ENCODE measurements at regions not wholly inside any gene's neighbourhood (a gene's known extent, or its start where the extent isn't known, plus 50 kb on each side); places are given as distances from the start of the nearest gene placed in this dataset.
"Not testable (repeated sequence)": the region's sequence is repeated elsewhere in the genome, so short reads cannot be mapped to it uniquely, and the experiment has no call there.

DNA sequence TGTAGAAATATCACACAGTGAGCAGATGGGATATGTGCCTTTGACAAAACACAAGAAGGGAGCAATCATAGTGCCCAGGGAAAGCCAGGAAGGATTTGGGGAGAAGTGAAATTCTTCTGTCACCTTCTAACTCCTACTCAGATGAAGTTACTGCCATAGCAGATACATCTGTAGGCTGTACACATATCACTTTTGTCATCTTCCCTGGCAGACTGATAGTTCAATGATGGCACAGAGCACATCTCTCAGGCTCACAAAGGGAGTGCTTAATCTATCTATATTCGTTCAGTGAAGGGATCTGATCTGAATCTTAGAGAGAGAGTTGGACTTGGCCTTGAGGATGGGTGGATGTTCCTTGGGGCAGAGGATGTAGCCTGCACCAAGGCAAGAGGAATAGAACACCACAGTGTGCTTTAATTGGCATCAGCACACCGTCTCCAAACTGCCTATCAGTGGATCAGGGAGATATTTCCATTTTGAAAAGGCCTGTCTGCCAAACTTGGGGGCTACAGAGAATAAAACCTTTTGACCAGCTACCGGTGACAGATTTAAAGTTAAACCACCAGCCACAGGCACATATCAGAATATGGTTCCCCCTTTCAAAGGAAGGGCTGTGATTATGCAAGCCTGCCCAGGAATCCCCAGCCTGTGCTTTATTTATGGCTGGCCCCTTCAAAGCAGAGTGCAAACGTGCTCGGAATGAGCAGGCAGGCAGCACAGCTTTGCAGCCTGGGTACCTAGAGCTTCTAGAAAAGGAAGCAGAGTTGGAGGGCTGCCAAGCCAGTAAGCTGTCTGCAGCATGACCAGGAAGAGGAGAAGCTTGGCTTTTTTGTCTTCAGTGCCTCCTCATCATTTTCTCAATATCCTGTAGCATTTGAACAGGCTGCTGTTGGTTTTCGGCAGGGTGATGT, 165.5 kb upstream of the DYRK2 start:
- Histone ChIP-seq H3K79me2 (no peaks in the 10 kb centered on the region), H3K4me1 (no peaks in the 10 kb centered on the region), H2AFZ (no peak overlapping the region), H3K36me3 (ENCODE audit: control insufficient read depth, insufficient read depth, low read length) (no peaks in the 10 kb centered on the region), H3K9me3 (ENCODE audit: control insufficient read depth, low read length) (no peaks in the 10 kb centered on the region), H3K4me2 (ENCODE audit: low read length) (no peak overlapping the region), H3K9ac (no peak overlapping the region), H3K27ac (no peak overlapping the region), H3K4me3 (ENCODE audit: low read depth, low read length) (no peak overlapping the region), H3K27me3 (ENCODE audit: control insufficient read depth, insufficient read depth, low read length) (no peaks in the 10 kb centered on the region)
- TF ChIP-seq CTCF (IDR thresholded peaks at IDR 0.05): no peak

DNA sequence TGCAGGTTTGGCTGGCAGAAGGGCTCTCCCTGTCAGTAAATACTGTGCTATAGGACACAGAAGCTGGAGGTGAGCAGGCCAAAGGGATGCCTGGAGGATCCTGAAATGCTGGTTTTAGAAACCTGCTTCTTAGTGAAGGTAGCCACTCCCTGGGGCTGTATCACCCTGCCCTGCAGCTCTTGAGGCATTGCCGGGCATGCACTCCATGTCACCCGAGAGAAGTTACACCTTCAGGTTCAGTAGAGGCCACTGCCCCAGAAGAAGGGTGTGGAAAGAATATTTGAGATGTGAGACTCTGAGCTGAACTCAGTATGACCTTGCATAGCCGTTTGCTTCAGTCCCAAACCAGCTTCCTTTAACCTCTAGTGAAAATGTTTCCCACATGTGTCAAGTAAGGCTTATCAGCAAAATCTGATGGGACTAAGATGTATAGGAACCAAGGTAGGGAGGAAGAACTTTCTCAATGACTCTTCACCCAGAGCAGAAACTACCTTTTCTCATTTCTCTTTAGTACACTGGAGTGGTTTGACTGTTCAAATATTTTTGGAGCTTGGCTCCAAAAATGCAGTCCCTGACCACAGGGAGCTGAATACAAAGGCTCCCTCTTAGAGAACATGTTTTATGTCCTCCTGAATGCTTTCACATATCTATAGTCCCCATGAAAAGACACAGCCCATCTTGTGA, 164.5 kb upstream of the DYRK2 start:
- TF ChIP-seq CTCF (IDR thresholded peaks at IDR 0.05): no peak
- no peaks in the 10 kb centered on the region for H3K9me3 ChIP-seq (ENCODE audit: control insufficient read depth, low read length)
- H3K27me3 ChIP-seq (ENCODE audit: control insufficient read depth, insufficient read depth, low read length): no peaks in the 10 kb centered on the region

DNA sequence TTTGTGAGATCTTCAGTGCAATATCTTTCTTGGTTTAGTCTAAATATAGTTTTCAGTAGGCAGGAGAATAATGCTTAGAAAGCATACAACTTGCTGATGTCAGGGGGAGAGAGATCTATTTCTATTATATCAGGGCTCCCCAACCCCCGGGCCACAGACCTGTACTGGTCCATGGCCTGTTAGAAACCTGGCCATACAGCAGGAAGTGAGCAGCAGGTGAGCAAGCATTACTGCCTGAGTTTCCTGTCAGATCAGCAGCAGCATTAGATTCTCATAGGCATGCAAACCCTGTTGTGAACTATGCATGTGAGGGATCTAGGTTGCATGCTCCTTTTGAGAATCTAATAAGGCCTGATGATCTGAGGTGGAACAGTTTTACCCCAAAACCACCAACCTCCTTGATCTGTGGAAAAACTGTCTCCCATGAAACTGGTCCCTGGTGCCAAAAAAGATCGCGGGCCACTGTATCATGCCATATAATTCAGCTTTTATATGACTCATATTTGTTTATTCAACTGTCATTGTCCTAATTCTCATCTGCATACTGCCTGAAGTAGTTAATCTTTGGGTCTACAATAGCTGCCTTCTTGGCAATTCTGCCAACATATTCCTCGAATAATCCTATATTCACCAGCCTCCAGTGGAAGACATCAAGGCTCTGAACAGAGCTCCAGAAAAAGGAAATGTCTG, 163.6 kb upstream of the DYRK2 start:
- no peaks in the 10 kb centered on the region for H3K9me3 ChIP-seq (ENCODE audit: control insufficient read depth, low read length)
- no peak overlapping the region for H3K9ac ChIP-seq
- no peak overlapping the region for H3K4me3 ChIP-seq (ENCODE audit: low read depth, low read length)
- no peak for TF ChIP-seq CTCF (IDR thresholded peaks at IDR 0.05)
- H3K79me2 ChIP-seq: no peaks in the 10 kb centered on the region
- H3K27me3 ChIP-seq (ENCODE audit: control insufficient read depth, insufficient read depth, low read length): no peaks in the 10 kb centered on the region
- no peak overlapping the region for H2AFZ ChIP-seq
- no peaks in the 10 kb centered on the region for H3K4me1 ChIP-seq
- H3K27ac ChIP-seq: no peak overlapping the region
- no peaks in the 10 kb centered on the region for H3K36me3 ChIP-seq (ENCODE audit: control insufficient read depth, insufficient read depth, low read length)
- H3K4me2 ChIP-seq (ENCODE audit: low read length): no peak overlapping the region

More for the DNA sequence above, 164.5 kb upstream of the DYRK2 start:
- H3K9ac ChIP-seq: no peak overlapping the region
- no peaks in the 10 kb centered on the region for H3K4me1 ChIP-seq
- H3K79me2 ChIP-seq: no peaks in the 10 kb centered on the region
- no peaks in the 10 kb centered on the region for H3K36me3 ChIP-seq (ENCODE audit: control insufficient read depth, insufficient read depth, low read length)
- no peak overlapping the region for H3K4me3 ChIP-seq (ENCODE audit: low read depth, low read length)
- H3K4me2 ChIP-seq (ENCODE audit: low read length): no peak overlapping the region
- no peak overlapping the region for H2AFZ ChIP-seq
- no peak overlapping the region for H3K27ac ChIP-seq

GRCh38 chr12:67486671-67487070, 161.9 kb upstream of the DYRK2 start:
- Histone ChIP-seq H2AFZ (no peak overlapping the region), H3K9ac (no peak overlapping the region), H3K4me2 (ENCODE audit: low read length) (no peak overlapping the region), H3K36me3 (ENCODE audit: control insufficient read depth, insufficient read depth, low read length) (no peaks in the 10 kb centered on the region), H3K9me3 (ENCODE audit: control insufficient read depth, low read length) (no peaks in the 10 kb centered on the region), H3K79me2 (no peaks in the 10 kb centered on the region), H3K27me3 (ENCODE audit: control insufficient read depth, insufficient read depth, low read length) (no peaks in the 10 kb centered on the region), H3K4me1 (no peaks in the 10 kb centered on the region), H3K27ac (no peak overlapping the region), H3K4me3 (ENCODE audit: low read depth, low read length) (no peak overlapping the region)
- TF ChIP-seq CTCF (IDR thresholded peaks at IDR 0.05): no peak

DNA sequence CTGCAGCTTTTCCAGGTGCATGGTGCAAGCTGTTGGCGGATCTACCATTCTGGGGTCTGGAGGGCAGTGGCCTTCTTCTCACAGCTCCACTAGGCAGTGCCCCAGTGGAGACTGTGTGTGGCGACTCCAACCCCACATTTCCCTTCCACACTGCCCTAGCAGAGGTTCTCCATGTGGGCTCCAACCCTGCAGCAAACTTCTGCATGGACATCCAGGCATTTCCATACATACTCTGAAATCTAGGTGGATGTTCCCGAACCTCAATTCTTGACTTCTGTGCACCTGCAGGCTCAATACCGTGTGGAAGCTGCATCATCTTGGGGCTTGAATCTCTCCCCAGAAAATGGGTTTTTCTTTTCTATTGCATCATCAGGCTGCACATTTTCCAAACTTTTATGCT, 160.2 kb upstream of the DYRK2 start:
- not testable (repeated sequence) for H3K4me2 ChIP-seq (ENCODE audit: low read length); H3K79me2 ChIP-seq; H3K36me3 ChIP-seq (ENCODE audit: control insufficient read depth, insufficient read depth, low read length); H3K27me3 ChIP-seq (ENCODE audit: control insufficient read depth, insufficient read depth, low read length); H3K4me3 ChIP-seq (ENCODE audit: low read depth, low read length); H3K9ac ChIP-seq; H3K9me3 ChIP-seq (ENCODE audit: control insufficient read depth, low read length); H3K4me1 ChIP-seq; H2AFZ ChIP-seq; H3K27ac ChIP-seq
